ENCODE measurements at regions not wholly inside any gene's neighbourhood (a gene's known extent, or its start where the extent isn't known, plus 50 kb on each side); places are given as distances from the start of the nearest gene placed in this dataset.

DNA sequence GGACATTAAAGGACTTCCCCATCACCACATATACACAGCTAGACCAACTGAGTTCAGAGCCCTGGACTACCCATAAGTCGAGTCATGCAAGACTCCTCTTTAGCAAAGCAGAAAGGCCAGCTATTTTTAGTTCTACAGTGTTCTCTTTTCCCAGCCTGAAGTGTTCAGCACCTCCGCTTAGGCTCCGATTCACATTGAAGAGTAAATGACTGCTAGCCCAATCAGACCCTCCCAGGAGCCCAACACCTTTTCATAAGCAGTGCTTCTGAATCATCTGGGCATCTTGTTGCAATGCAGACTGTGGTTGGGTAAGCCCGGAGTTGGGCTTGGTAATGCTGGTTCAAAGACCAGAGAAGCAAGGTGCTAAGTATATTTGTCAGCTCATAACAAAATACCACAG is 73.6 kb upstream of the KCNK12 start:
- Histone ChIP-seq H3K4me1 (no peaks in the 10 kb centered on the region), H3K36me3 (no peaks in the 10 kb centered on the region), H3K27ac (no peak overlapping the region), H3K4me3 (no peak overlapping the region), H3K9me3 (no peaks in the 10 kb centered on the region), H3K27me3 (ENCODE audit: low read depth) (no peaks in the 10 kb centered on the region)
- intact Hi-C loops (cut with DNase I): no loop called here
- TF ChIP-seq, protein P1, sequence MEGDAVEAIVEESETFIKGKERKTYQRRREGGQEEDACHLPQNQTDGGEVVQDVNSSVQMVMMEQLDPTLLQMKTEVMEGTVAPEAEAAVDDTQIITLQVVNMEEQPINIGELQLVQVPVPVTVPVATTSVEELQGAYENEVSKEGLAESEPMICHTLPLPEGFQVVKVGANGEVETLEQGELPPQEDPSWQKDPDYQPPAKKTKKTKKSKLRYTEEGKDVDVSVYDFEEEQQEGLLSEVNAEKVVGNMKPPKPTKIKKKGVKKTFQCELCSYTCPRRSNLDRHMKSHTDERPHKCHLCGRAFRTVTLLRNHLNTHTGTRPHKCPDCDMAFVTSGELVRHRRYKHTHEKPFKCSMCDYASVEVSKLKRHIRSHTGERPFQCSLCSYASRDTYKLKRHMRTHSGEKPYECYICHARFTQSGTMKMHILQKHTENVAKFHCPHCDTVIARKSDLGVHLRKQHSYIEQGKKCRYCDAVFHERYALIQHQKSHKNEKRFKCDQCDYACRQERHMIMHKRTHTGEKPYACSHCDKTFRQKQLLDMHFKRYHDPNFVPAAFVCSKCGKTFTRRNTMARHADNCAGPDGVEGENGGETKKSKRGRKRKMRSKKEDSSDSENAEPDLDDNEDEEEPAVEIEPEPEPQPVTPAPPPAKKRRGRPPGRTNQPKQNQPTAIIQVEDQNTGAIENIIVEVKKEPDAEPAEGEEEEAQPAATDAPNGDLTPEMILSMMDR (IDR thresholded peaks at IDR 0.05): no peak
- no peak for ATAC-seq
- no peak for DNase-seq

DNA sequence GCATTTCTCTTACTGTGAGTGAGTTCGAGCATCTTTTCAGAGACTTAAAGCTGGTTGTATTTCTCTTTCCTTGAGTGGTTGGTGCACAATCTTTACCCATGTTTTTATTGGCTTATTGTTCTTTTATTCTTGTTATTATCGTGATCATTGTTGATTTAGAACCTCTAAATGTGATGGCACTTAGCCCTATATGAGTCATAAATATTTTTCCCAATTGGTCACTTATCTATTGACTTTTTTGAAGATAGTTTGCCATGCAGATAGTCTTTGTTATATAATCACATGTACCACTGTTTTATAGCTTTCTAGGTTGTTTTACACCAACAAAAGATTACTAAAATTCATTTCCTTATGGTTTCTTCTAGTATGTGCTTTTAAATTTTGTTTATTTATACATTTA is 70.6 kb upstream of the KCNK12 start:
- H3K27me3 ChIP-seq (ENCODE audit: low read depth): no peaks in the 10 kb centered on the region
- no peaks in the 10 kb centered on the region for H3K36me3 ChIP-seq
- H3K27ac ChIP-seq: no peak overlapping the region
- intact Hi-C loops (cut with DNase I): no loop called here
- ATAC-seq (no peak), DNase-seq (no peak)
- no peaks in the 10 kb centered on the region for H3K9me3 ChIP-seq
- TF ChIP-seq, protein P1 (IDR thresholded peaks at IDR 0.05): no peak
- no peaks in the 10 kb centered on the region for H3K4me1 ChIP-seq
- no peak overlapping the region for H3K4me3 ChIP-seq

DNA sequence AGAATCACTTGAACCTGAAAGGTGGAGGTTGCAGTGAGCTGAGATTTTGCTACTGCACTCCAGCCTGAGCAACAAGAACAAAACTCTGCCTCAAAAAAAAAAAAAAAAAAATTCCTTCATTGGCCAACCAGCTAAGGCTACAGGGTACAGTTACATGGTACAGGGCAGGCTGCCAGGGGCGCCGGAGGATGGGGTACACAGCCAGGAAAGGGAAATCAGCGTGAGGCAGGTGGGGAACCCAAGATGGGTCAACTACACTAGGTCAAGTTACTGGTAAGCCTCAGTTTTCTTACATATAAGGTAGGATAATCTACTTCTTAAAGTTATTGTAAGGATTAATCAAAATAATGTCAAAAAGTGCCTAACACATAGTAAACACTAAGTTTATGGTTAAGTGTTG is 69.6 kb upstream of the KCNK12 start:
- DNase-seq (no peak), ATAC-seq (no peak)
- Histone ChIP-seq H3K4me3 (no peak overlapping the region), H3K9me3 (no peaks in the 10 kb centered on the region), H3K27me3 (ENCODE audit: low read depth) (no peaks in the 10 kb centered on the region), H3K27ac (no peak overlapping the region), H3K4me1 (no peaks in the 10 kb centered on the region), H3K36me3 (no peaks in the 10 kb centered on the region)
- intact Hi-C loops (cut with DNase I): no loop called here
- TF ChIP-seq, protein P1 (IDR thresholded peaks at IDR 0.05): no peak

DNA sequence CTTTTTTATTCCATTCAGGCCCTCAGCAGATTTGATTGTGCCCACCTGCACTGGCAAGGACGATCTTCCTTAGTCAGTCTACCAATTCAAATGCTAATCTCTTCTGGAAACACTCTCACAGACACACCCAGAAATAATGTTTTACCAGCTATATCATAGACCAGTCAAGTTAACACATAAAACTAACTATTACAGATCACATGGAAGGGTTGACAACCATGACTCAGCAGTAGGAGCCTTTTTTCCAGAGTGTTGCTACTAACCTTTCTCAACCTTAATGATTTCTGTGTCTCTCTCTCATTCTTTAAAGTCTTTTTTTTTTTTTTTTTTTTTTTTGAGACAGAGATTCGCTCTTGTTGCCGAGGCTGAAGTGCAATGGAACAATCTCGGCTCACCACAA is 68.7 kb upstream of the KCNK12 start:
- Histone ChIP-seq H3K27ac (no peak overlapping the region), H3K9me3 (no peaks in the 10 kb centered on the region), H3K4me3 (no peak overlapping the region), H3K4me1 (no peaks in the 10 kb centered on the region), H3K36me3 (no peaks in the 10 kb centered on the region), H3K27me3 (ENCODE audit: low read depth) (no peaks in the 10 kb centered on the region)
- no peak for DNase-seq
- intact Hi-C loops (cut with DNase I): no loop called here
- no peak for ATAC-seq
- TF ChIP-seq, protein P1 (IDR thresholded peaks at IDR 0.05): no peak

DNA sequence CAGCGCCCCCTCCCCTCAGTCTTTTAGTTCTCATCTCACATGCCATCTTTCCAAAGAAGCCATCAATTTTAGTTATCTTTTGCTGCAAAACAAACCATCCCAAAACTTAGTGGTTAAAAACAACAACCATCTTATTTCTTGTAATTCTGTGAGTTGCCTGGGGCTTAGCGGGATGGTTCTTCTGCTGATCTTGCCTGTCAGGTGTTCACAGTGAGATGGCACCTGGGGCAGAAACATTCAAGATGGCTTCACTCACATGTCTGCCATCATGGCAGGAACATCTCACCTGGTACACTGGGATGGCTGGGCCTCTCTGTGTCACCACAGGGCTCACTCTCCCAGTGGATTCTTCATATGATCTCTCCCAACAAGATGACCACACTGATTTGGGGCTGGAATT is 67.6 kb upstream of the KCNK12 start:
- H3K4me1 ChIP-seq: no peaks in the 10 kb centered on the region
- DNase-seq (no peak), ATAC-seq (no peak)
- no peak overlapping the region for H3K27ac ChIP-seq
- TF ChIP-seq, protein P1 (IDR thresholded peaks at IDR 0.05): no peak
- no peaks in the 10 kb centered on the region for H3K9me3 ChIP-seq
- no peaks in the 10 kb centered on the region for H3K27me3 ChIP-seq (ENCODE audit: low read depth)
- H3K4me3 ChIP-seq: no peak overlapping the region
- H3K36me3 ChIP-seq: no peaks in the 10 kb centered on the region
- intact Hi-C loops (cut with DNase I): no loop called here

Data from lower lobe of right lung (tissue), 2 donors.